HTR-8/SVneo (cell line): ENCODE measurements at regions not wholly inside any gene's neighbourhood (a gene's known extent, or its start where the extent isn't known, plus 50 kb on each side); places are given as distances from the start of the nearest gene placed in this dataset.
"Not testable (repeated sequence)": the region's sequence is repeated elsewhere in the genome, so short reads cannot be mapped to it uniquely, and the experiment has no call there.

ENCODE experiments used
- DNase-seq: peaks from one replicate; pipeline ENCODE4 v3.0.0; 2011; ENCODE audit warnings: low spot score, mixed read lengths; ENCODE audit not compliant: insufficient read length
- FAIRE-seq: peaks from 2 replicates; lab custom pipeline; 2011; peaks lifted over from hg19 to GRCh38; lab: Jason Lieb, UNC

GRCh38 chr2:91422102-91422501 is 2730.6 kb downstream of the RPIA start:
- FAIRE-seq, DNase-seq: not testable (repeated sequence)

- DNase-seq, FAIRE-seq: not testable (repeated sequence)
These were observed 2735.7 kb downstream of the RPIA start for GRCh38 chr2:91427148-91427547.

- not testable (repeated sequence) for FAIRE-seq, DNase-seq
These were observed 2750.4 kb downstream of the RPIA start for GRCh38 chr2:91441932-91442245.

GRCh38 chr2:91442246-91442905 is 2750.9 kb downstream of the RPIA start:
- DNase-seq (no peak), FAIRE-seq (no peak)

GRCh38 chr2:91442906-91443729 is 2751.6 kb downstream of the RPIA start:
- not testable (repeated sequence) for FAIRE-seq, DNase-seq

GRCh38 chr2:91443730-91444115 is 2752.2 kb downstream of the RPIA start:
- not testable (repeated sequence) for FAIRE-seq, DNase-seq

- FAIRE-seq, result not testable (repeated sequence)
These were observed 2754.2 kb downstream of the RPIA start for GRCh38 chr2:91445705-91446104.

GRCh38 chr2:91446489-91446888 is 2755.0 kb downstream of the RPIA start:
- FAIRE-seq, DNase-seq: not testable (repeated sequence)

More at GRCh38 chr2:91445705-91446104, 2754.2 kb downstream of the RPIA start:
- not testable (repeated sequence) for DNase-seq

- not testable (repeated sequence) for FAIRE-seq, DNase-seq
These were observed 2755.4 kb downstream of the RPIA start for GRCh38 chr2:91446915-91447314.

- FAIRE-seq, DNase-seq: not testable (repeated sequence)
These were observed 2756.0 kb downstream of the RPIA start for GRCh38 chr2:91447508-91447907.

- DNase-seq, FAIRE-seq: not testable (repeated sequence)
These were observed 2770.8 kb downstream of the RPIA start for GRCh38 chr2:91462292-91462691.

GRCh38 chr2:91463007-91463406 is 2771.5 kb downstream of the RPIA start:
- DNase-seq, FAIRE-seq: not testable (repeated sequence)

- not testable (repeated sequence) for FAIRE-seq, DNase-seq
These were observed 2775.4 kb downstream of the RPIA start for GRCh38 chr2:91466780-91467363.

GRCh38 chr2:91476244-91476935 is 2784.9 kb downstream of the RPIA start:
- DNase-seq, FAIRE-seq: not testable (repeated sequence)

- FAIRE-seq, DNase-seq: not testable (repeated sequence)
These were observed 2785.4 kb downstream of the RPIA start for GRCh38 chr2:91476936-91477246.

- FAIRE-seq, DNase-seq: not testable (repeated sequence)
These were observed 2785.8 kb downstream of the RPIA start for GRCh38 chr2:91477291-91477690.

- FAIRE-seq (no peak), DNase-seq (no peak)
These were observed 2786.5 kb downstream of the RPIA start for GRCh38 chr2:91477731-91478672.

GRCh38 chr2:91478851-91479718 is 2787.6 kb downstream of the RPIA start:
- not testable (repeated sequence) for DNase-seq, FAIRE-seq
